ENCODE measurements at regions not wholly inside any gene's neighbourhood (a gene's known extent, or its start where the extent isn't known, plus 50 kb on each side); places are given as distances from the start of the nearest gene placed in this dataset.

GRCh38 chr2:180742801-180743200 is 237.6 kb upstream of the UBE2E3 start:
- TF ChIP-seq CTCF (IDR thresholded peaks at IDR 0.05) (no peak), POLR2A (IDR thresholded peaks at IDR 0.05) (no peak)
